NCI-H748 treated with DMSO at 0.1 percent for 48 hours (cell line): ENCODE measurements at regions not wholly inside any gene's neighbourhood (a gene's known extent, or its start where the extent isn't known, plus 50 kb on each side); places are given as distances from the start of the nearest gene placed in this dataset.

Experiments
- DNase-seq: peaks from one replicate; lab custom pipeline; 2025; lab: John Stamatoyannopoulos, UW

DNA sequence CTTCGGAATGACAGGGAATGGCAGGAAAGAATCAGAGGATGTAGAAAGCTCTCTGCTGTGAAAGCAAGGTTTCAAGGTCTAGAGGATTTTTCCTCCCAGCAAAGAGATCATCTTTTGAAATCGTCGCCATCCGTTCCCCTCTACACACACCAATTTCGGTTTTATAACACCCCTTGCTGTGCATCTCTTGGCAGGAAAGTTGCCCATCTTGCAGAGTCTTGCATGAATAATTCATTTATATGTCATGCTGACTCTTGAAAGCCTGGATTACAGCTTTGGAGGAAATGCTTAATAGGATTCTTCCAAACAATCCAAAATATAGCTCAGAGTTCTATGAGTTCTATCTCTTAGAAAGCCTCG, 262.7 kb downstream of the CHL1 start:
- DNase-seq = no peak

DNA sequence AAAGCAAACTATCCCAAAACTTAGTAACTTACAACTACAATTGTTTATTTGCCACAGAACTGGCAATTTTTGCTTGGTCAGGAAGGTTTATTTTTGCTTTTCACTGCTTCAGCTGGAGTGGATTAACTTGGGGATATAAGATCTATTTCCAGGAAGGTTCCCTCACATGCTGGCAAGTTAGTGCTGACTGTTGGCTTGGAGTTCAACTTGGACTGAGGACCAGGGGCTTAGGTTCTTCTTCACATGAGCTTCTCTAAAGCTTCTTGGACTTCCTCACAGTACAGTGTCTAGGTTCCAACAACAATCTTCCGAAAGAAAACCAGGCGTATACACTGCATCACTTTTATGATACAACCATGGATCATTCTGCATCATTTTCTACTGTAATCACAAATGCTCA, 264.4 kb downstream of the CHL1 start:
- DNase-seq = no peak

DNA sequence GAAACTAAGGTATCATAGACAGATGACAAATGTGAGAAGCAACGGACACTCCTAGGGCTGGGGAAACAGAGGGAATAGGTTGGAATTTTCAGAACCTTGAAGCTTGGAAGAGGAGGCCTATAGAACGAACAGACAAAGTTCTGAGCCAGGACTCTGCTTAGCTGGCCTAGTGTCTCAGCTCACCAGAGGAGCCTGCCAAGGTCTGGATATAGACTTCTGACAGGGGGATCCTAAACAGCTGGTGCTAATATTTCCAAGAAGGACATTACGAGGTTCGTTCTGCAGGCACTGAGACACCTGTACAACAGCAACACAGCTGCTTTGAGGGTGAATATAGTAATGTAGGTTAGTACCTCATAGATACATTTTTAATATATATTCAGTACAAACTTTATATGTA, 266.3 kb downstream of the CHL1 start:
- DNase-seq = no peak

DNA sequence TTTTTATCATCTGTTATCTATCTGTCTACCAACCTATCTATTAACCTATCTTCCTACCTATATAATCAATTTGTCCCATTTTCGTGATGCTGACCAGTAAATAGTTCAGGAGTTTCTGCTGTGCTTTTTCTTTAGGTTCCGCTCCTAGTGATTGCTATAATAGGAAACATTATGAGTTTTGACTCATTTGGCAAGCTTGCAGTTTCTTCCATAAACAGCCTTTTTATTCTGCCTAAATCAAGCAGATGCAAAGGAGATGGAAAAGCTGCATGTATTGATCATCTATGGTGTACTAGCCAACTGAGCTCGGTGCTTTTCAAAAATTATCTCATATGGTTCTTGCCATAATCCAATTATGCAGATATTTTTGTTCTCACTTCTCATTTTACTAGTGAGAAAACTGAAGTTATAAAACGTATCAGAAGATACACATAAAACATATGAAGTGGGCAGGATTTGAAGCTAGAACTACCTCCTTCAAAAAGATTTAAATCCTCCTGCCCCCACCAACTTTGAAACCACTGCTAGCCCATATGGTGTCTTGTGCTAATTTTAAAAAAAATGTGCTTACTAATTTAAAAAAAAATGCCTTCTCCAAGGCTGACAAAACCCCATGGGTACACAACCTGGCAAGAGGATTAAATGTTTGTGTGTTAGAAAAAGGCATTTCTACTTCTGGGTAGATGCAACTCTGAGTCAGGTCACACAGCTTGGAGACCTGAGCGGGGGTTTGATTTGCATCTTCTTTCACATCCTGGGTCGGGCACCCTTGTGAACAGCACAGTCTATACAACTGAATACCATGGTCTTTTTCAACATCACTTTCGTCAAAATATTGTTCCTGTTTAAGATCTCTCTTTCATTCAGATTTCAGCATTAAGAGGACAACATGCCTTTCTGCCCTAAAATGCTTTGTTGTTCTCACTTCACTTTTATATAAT, 267.0 kb downstream of the CHL1 start:
- DNase-seq = no peak

DNA sequence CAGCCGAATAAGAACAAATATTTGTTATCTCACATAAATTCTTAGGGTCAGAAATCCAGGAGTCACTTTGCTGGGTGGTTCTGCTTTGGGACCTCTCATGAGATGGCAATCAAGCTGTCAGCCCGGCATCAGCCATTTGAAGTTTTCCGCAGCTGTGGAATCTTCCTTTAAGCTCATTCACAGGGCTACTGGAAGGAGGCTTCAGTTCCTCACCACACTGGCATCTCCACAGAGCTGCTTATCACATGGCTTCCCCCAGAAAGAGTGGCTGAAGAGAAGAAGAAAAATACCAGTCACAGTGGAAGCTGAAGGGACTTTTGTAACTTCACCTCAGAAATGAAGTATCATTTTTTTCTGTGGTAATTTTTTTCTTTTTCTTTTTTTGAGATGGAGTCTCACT, 267.7 kb downstream of the CHL1 start:
- no peak for DNase-seq

DNA sequence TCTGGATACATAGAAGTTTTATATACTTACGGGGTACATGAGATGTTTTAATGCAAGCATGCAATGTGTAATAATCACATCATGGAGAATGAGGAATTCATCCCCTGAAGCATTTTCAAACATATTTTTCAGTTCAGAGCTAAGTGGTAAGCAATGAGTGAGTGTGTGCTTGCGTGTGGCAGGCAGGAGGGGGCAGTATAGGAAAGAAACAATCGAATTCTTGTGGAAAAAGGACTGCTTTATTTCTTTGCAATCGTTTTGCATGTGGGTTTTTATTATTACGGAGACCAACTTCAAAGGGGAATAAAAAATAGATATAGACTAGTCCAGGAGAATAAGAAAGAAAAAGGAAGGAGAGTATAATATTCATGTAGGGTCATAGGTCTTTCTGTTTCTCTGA, 271.6 kb downstream of the CHL1 start:
- DNase-seq = no peak

DNA sequence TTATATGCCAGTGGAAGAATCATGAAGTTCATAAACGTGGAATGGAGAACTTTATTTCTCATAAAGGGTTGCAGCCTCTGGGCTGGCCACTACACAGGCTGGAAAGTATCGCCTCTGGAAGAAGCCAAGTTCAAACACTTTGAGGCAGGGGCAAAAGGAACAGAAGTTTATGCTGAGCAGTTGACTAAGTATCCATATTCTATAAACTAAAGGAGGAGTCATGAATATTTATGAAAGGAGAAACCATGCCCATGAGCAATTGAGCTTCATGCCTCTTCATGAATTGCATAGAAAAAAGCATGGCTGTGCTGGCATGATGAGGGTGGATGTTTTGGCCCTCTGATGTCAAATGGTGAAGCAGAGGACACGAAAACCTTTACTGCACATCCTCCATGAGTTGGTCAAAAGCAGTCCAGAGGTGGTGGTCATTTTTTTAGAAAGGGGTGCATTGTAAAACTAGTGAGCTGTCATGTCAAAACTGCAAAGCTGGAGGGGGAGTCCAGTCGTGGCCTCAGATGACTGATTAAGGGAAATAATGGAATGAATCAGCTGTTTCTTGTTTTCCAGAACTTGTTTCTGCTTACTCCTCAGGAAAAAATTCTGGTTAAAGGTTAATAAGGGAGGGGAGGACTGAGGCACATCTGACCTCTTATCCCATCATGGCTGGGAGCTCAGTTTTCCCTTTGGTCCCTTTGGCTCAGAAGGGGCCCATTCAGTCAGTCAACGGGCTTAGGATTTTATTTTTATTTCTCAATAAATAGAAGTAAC, 276.7 kb downstream of the CHL1 start:
- DNase-seq = no peak

DNA sequence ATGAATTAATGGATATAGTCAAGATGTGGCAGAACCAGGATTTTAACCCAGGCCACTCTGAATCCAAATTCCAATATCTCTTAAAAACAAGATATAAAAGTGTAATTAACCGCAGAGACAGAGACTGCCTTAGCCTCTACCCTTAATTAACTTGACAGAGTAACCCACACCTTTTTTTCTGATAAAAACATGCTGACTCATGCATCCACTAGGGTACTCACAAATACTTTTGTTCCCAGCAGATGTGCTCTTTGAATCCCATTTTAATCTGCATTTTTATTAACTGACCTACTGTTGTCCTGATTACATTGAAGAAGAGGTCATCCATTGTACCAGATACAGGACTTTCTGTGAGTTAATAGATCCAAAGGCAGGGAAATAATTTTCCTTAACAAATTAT, 278.3 kb downstream of the CHL1 start:
- no peak for DNase-seq

DNA sequence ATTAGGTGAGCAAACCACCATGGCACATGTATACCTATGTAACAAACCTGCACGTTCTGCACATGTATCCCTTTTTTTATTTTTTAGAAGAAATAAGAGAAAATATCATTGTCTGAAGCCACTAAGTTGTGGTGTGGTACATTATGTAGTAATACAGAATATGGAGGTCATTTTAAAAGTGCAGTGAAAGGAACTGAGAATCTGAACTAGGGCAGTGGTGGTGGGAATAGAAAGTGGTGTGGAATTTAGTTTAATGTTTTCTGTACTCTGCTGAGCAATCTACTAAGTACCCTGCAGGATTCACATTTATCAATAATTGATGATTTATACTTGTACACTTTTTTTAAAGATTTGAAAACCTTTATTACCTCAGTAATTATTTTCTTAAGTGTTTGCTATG, 283.5 kb downstream of the CHL1 start:
- no peak for DNase-seq

DNA sequence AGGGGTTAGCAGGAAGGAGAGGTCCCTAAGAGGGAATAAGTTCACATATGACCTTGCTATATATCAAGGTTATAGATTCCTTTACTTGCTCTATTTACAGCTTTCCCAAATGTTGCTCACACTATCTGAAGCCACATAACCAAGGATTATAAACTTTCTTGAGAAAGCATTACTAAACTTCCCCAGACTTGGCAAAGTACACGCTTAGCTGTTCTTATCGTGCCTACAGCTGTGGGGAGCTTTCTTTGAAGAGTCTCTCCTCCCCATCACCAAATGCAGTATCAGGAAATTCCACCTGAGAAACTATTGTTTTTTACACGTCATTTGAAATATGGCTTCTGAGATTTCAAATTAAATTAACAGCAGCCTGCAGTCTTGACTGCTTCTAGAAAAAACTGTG, 284.5 kb downstream of the CHL1 start:
- DNase-seq = no peak

DNA sequence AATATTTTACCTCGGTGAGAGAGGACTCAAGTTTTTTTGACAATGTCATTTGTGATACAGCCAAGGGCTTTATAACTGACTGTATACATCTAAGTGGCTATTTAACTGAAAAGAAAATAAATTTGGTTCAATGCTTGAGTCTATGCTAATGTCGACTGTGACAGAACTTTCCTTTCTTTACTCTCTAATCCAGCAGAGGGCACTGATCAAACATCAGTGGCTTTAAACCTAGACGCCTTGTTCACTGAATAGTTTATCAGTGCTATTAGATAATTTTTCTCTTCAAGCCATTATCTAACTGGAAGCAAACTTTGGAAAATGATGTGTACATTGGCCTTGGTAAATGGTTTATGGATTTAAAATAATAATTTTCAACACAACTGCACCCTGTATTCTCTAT, 285.1 kb downstream of the CHL1 start:
- DNase-seq = no peak

DNA sequence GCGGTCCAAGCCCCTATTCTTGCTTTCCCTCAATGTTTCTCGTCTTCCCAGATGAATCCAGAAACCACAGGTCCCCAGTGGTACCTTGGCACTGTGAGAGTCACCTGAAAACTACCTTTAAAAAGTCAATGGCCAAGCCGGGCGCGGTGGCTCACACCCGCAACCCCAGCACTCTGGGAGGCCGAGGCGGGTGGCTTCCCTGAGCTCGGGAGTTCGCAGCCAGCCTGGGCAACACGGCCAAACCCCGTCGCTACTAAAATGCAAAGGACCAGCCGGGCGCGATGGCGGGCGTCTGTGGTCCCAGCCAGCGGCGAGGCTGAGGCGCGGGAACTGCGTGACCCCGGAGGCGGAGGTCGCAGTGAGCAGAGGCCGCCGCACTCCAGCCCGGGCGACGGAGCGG, 285.9 kb downstream of the CHL1 start:
- DNase-seq = no peak

DNA sequence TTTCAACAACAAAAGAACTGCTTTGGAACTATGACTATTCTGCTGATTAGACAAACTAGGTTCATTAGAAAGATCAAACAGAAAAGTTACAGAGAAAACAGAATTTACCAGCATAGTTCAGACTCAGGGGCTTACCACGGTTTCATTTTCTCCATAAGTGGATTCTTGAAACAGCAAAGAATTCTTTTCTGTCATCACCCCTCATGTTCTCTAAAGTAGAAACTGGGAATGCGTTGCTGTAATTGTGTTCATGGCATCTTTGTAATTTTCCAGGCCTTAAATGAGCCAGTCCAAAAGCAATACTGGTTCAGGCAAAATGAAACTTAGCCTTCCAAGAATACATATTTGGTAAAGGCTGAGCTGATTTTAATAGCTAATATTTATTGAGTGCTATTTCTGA, 287.8 kb downstream of the CHL1 start:
- DNase-seq = no peak

DNA sequence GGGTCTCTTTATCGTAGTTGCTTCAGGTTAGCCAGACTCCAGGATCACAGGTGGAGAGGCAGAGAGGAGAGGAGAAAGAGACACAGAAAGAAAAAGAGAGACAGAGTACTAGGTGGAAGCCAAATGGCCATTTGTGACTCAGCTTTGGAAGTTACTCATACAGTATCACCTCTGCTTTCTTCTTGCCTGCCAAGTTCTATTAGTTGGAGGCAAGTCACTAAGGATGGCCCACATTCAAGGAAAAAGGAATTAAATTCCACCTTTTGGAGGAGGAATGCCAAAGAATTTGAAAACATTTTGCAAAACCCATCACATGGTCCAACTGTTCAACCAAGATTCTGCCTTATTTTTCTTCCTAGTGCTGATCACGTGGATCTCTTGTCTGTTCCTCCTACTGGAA, 291.1 kb downstream of the CHL1 start:
- DNase-seq = no peak

DNA sequence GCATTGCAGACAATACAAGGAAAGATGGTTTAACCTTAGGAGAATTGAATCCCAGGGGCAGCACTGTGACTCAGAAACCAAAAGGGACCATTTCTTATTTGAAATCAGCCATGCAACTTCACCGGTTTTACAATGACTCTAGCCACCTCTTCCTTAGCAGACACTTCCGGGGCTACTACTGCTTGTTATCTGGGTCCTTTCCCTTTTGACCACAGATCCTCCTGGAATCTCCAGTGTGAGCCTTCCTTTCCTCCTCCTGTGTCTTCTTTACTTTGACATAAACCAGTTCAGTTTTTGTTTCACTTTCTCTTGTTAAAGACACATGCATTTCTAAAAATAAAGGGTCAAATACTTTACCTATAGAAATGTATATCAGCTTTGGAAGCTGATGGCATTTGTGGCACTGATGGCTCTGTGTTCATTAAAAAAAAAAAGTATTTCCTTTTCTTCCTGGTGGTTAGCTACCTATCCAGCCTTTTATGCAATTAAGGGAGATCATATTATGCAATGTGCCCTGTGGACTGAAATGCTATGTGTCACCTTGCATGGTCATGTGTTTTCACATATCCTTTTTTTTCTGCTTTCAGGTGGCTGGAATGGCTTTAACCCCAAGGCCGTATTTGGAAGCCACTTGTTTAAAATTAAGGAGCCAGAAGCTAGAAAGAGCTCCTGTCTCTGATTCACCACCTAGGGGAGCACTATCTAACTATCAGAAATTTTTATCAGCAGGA, 296.2 kb downstream of the CHL1 start:
- DNase-seq = no peak

DNA sequence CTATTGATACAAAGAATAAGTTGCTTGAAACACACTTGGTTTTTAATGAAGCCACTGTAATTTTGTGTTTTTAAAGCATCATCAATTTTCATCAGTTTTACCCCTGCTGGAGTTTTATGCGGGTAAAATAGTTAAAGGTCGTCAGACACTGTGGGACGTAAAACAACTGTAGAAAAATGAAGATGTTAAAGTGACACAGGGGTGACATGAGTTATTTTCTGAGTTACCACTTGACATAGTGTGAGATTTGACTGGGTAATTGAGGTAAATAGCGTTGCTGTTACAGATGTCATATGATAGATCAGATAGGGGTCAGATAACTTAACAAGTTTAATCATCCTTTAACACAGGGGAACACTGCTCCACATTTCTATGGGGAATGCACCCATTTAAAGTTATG, 297.6 kb downstream of the CHL1 start:
- DNase-seq = no peak

DNA sequence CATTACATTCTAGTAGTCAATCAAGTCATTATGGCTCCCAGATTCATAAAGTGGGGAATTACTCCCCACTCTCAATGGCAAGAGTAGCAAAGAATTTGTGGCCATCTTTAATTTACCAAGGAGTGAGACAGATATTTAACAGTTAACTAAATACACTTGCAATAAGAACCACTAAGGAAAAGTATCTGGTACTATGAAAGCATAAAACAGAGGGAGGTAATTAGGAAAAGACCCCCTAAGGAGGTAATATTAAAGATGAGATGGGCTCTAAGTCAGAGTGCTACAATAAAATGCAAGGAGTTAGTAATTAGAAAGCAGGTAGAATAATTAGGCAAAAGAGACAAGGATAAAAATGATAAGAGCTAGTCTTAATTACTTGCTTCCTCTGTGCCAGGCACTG, 301.9 kb downstream of the CHL1 start:
- no peak for DNase-seq

DNA sequence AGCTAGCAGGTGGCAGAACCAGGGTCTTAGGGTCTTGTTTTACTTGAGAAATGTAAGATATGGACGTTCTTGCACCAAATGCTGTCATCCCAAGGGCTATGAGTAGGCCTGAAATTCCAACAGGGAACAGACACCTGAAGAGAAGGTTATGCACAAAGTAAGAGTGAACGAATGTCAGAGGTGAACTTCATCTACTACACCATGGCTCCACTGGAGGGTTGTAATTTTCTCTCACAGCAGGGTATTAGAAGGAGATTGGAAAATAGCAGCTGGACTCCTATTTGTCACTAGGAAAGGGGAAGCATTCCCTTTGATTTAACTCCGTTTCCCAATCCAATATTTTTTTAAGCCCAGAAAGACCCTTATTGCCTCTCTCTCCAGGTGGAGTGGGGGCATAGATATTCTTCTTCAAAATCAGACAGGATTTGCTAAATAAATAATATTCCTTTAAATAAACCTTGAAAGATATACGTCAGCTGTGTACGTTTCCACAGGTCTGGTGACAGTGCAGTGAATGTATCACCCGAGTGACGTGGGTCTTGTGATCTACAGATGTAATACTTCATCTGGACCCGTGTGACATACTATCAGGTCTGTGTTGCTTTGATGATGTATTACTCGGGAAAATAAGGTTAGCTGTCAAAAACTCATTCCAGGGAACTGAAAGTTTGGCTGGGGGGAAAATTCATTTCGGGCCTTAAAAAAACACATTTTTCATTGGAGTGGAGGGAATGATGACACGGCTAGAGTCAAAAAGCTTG, 302.6 kb downstream of the CHL1 start:
- no peak for DNase-seq

DNA sequence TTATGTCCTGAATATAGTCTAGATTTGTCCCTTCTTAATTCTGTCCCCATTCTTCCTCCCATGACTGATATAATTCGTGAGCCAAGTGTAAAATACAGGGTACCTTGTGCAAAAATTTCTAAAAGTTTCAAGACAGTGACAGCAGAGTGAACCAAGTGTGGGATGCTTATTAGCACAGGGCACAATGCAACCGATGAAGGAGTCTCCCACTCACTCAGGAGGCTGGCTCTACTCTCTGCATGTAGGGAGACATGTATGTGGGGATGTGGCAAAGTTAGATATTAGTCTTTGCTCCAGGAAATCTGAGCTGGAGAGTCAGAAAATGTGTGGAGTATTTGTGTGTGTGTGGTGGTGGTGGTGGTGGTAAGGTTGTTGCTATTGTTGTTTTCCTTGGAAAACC, 305.9 kb downstream of the CHL1 start:
- DNase-seq = no peak

DNA sequence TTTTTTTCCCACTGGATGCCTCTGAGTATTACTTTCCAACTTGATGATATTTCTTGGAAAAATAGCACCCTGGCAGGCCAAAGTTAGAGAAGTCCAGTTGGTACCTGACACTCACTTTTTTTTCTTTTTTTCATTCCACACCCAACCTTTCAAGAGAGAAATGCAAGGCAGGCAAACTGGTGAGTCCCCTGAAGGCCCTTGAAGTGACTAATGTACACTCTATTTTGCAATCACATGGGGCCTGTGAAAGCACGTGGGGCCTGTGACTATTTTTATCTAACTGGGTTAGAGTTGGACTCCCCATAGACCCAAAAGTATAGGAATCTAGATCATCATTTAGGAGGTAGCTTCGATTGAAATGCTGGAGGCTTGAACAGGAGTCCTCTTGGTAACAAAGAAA, 316.7 kb downstream of the CHL1 start:
- DNase-seq = no peak

DNA sequence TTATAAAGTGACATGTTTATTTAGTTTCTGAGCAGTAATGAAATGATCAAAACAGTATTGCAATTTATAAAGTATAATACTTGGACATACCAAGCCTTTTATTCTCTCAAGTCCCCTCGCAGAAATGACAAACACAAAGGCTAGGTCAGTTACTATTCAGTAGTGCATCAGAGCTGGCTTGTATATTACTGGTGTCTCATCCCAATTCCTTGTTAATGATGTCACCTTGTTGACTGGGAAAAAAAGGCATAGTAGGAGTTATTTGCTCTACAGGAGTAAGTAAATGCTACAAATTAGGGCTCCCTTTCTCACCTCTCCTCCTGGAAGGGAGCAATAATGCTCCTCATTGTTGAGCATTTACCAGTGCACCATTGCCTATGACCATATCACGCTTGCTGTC, 317.6 kb downstream of the CHL1 start:
- no peak for DNase-seq

DNA sequence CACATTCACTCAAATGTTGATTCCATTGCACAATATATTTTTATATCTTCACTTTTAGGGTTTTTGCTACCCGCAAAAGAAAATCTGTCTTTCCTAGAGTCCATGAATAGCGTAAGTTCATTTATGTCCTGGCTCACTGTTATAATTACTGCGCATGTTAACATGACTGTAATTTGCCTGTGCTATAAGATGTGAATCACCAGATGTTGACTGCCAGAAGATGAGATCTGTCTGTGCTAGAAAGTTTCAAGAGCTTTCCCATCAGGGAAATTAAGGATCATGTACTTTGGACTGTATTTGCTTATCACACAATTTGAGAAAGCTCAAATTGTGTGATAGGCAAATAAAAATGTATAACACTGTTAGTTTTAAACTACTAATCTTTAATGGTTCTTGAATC, 322.5 kb downstream of the CHL1 start:
- DNase-seq = no peak
